ENCODE measurements at regions not wholly inside any gene's neighbourhood (a gene's known extent, or its start where the extent isn't known, plus 50 kb on each side); places are given as distances from the start of the nearest gene placed in this dataset.
"Not testable (repeated sequence)": the region's sequence is repeated elsewhere in the genome, so short reads cannot be mapped to it uniquely, and the experiment has no call there.

DNA sequence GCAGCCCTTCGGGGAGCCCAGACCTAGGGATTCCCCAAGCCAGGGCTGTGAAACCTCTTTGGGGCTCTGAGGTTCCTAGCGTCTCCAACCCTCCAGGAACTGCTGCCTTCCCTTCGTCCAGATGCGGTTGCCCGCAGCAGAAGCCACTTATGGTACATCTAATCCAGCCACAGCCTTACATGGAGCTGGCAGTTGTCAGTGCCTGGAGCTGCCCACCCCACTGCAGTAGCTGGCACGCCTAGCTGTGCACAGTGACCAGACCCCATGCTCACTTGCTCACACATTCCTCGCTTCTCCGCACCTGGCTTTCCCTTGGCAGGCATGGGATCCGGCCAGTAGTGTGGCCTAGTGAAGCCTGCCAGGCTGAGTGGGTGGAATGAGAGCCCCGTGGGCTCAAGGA, 547.6 kb downstream of the TBC1D32 start:
- DNase-seq, result no peak

DNA sequence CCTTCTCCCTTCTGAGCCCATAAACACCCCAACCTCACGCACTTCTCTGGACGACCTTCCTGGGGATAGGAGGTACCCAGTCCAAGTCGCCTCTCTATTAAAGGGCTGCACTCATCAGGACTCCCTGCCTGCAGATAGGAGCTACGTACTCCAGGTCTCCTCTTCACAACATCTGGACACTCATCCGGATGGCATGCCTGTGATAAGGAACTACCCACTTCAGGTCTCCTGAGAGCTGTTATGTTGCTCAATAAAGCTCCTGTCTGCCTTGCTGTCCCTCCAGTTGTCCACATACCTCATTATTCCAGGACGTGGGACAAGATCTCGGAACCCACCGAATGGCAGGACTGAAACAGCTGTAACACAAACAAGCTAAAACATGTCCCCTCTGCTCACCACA, 548.0 kb downstream of the TBC1D32 start:
- no peak for DNase-seq

DNA sequence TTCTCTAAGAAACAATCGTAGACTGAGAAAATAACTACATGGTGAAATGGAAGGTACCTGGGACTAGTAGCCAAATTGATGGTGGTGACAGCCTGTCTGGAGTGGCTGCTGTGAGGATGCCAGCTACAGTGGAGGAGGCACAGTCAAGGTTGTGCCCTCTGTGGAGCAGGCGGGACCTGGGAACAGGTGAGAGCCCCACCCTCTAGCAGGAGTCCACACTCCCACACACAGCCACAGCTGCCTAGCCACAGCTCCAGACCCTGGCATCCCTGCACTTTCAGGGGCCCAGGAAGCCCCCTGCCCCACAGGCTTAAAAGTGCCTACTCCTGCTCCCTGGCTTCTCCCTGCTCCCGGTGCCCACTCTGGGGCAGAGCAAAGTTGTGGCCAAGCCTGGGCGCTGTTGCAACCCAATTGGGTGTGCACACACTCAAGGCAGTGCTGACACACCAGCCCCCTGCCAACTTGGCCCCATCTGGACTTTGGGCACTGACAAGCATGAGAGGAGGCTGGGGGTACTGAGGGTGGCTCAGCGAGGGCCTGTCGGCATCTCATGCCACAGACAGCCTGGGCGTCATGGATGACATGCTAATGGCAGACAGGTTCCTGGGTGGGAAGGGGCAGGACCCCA, 548.7 kb downstream of the TBC1D32 start:
- no peak for DNase-seq

DNA sequence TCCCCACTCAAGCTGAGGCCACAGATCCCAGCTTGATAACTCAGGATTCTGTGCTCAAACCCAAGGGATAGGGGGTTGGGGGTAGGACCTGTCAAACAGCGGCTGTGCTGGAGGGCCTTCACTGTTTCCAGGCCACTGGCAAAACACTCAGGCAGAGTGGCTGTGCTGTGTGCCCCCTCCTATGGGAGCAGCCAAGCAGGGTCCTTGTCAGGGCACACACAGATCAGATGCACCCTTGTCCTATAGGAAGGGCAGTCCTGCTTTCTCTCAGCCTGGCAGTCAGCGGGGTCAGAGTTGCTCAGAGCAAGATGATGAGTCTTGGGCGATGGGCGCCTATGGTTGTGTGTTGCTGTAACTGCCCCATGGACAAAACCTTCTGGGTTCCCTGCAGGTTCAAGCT, 554.8 kb downstream of the TBC1D32 start:
- no peak for DNase-seq

DNA sequence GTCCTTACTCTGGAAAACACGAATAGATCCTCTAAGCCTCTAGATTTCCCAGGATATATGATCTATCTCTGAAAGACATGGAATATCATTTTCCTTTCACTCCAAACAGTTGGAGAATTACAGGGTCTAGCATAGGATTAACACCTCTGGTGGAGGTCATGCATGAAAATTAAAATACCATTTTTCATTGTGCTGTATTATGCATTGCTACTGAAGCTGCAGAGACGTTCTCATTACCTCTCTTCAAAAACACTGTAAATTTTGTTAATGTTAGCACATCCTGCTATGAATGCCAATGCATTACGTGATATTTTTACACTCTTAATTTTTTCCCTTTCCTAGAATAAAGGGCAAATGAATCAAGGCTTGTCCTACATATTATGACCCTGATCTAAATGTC, 558.6 kb downstream of the TBC1D32 start:
- DNase-seq, result no peak

DNA sequence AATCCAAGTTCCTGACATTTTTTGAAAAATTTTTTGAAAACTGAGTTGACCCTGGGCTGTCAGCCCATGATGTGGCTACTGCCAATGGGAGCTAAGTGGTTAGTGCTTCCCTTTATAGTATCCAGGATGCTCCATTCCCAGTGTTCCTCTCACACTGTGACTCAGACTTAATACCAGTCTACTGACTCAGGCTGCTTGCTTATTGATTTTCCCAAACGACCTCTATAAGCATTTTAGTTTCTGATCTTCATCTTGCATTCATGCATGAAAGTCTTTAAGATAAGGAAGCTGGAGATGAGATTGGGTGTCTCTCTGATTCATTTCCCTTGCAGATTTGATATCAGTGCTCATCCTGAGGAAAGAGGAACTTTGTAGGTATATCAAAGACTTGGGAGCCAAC, 560.0 kb downstream of the TBC1D32 start:
- DNase-seq, result no peak

DNA sequence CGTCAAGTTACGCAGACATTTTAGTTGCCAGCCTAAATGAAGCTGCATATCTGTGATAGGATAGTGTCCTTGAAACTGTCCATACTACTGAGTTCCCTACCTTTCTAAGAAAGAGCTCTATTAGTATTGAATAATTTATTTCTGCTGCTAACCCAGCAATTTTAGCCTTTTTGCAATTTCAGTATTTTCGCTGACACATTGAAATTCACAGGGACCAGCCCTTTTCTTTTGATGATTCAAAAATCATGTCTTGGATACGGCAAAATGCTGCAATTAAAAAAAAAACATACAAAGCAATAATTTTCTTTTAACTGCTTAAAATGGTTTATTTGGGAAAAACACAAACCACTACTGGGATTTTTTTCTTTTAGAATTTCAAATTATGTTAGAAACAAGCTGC, 563.3 kb downstream of the TBC1D32 start:
- no peak for DNase-seq

DNA sequence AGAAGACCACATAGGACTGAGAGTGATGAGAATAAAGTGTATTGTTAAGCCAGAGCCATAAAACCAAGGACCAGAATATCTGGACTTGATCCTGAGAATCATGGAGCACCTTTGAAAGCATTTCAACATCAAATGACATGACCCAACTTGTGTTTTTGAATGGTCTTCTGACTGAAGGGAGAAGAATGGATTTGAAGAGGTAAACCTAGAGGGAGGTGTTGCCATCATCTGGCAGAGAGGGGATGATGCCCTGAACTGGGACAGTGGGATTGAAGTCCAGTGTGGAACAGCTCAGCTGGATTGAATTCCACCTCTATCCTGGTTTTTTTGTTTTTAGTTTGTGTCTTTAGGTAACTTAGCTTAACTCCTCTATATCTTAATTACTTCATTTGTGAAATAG, 570.0 kb downstream of the TBC1D32 start:
- no peak for DNase-seq

DNA sequence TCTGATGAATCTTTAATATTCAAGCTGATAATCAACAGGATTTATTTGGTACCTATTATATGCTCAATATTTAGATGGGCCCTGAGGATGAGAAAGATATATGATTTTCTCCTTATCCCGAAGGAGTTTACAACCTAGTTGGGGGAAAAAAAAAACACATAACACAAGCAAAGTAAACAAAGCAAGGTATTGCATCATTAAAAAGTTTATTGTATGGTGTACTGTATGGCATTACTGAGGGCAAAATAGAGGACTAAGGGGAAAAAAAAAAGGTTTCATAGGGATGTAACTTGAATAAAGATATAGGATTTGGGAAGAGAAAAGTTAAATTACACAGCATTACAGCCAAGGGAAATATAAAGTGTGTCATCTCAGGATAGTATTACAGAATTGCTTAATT, 574.7 kb downstream of the TBC1D32 start:
- no peak for DNase-seq

DNA sequence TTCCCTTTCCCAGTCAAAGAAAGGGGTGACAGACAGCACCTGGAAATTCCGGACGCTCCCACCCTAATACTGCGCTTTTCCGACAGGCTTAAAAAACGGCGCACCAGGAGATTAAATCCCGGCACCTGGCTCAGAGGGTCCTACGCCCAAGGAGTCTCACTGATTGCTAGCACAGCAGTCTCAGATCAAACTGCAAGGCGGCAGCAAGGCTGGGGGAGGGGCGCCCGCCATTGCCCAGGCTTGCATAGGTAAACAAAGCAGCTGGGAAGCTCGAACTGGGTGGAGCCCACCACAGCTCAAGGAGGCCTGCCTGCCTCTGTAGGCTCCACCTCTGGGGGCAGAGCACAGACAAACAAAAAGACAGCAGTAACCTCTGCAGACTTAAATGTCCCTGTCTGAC, 585.7 kb downstream of the TBC1D32 start:
- not testable (repeated sequence) for DNase-seq

DNA sequence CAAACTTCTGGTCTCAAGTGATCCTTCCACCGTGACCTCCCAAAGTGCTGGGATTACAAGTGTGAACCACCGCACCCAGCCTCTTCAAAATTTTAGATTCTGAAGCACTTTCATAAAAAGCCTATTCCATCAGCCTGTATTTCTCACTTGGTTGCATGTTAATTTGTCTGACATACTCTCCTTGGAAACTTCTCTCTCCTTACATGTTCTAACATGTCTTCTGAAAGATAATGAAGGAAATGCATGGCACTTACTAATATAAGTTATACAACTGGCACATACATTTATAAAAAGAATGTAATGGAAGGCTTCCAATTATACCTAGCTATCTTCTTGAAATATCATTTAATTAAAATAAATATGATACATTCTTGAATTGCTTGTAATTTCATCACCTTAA, 597.5 kb downstream of the TBC1D32 start:
- no peak for DNase-seq

DNA sequence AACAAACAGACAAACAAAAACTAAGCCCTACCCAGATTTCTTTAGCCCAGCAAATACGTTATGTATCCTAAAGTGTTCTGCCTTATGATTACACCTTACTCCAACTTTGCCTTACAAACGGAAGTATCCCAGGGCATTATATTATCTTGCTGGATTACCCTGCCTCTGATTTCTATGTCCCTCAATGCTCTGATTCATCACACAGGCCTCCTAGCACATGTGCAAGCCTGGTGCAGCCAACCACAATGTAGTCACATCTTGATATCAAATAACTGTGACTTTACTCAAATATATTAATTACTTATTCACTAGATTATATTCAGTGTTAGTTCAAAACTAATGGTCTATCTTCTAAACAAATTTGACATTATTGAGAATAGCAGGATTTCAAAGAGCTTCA, 598.6 kb downstream of the TBC1D32 start:
- no peak for DNase-seq

DNA sequence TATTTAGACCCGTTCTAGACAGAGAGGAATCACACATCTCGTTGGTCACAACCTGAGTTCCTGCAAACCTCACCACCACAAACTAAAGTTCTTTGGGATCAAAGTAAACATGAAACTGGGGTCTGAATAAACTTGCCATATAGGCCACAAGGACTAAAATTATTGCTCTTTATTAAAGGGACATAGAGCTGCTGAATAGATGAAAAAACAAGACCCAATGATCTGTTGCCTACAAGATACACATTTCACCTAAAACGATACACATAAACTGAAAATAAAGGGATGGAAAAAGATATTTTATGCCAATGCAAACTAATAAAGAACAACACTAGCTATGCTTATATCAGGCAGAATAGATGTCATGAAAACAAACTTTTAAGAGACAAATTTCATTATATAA, 623.0 kb downstream of the TBC1D32 start:
- DNase-seq, result no peak

DNA sequence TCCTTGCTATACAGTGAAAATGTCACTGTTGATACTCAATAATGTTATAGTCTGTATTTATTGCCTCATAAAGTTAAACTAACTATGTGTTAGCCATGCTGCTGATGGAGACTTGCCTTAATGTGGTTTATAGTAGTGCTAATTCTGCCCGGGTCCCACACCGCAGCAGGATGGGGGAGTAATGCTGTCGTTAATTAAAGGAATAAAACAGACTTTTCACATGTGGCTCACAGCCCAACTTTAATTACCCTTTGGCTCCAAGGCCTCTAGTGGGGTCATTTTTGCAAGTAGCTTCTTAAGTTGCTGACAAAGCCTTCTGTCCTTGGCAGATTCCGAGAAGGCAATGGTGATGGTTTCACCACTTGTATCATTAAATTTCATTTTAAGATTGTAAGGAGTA, 634.3 kb downstream of the TBC1D32 start:
- DNase-seq, result no peak

DNA sequence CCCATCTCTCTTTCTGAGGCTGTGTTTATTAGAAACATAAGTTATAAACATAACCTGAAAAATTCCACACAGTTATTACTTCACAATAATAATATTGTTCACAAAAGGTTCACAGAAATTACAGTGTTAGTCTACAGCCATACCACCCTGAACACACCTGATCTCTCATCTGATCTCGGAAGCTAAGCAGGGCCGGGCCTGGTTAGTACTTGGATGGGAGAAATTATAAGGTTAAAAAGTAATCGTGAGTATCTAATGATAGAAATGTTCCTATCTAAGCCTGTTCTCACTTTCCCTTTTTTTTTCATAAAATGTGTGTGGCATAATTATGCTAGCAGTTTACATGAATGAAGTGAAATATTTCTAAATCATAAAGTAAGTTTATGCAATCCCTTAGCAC, 647.8 kb downstream of the TBC1D32 start:
- no peak for DNase-seq

DNA sequence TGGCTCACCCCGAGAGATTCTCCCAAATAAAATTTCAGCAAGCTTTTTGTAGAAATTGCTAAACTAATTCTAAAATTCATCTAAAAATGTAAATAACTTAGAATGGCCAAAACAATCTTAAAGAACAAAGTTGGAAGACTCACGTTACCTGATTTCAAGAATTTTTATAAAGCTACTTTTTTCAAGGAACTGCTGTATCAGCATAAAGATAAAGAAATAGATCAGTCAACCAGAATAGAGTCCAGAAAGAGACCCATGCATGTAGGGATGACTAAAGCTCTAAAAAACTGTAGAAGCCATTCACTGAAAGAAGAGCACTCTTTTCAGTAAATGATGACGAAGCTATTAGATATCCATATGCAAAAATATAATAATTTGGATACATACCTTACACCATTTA, 652.1 kb downstream of the TBC1D32 start:
- DNase-seq, result no peak

DNA sequence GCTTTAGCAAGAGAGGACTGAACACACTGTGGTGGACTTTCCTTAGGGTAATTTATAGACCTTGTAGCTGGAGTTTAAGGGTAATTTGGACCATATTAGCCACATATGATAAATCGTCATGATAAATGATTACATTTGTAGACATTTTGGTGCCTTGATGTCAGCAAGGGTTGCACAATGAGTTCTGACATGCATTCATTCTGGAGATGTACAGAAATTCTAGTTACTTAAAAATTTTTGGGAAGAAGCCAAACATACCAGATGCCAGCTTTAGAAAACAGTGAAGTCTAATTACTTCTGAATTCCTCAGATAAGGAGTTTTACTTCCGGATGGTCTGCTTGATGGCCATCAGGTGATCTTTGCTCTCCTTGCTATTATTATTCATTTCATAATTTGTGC, 653.1 kb downstream of the TBC1D32 start:
- DNase-seq, result no peak

DNA sequence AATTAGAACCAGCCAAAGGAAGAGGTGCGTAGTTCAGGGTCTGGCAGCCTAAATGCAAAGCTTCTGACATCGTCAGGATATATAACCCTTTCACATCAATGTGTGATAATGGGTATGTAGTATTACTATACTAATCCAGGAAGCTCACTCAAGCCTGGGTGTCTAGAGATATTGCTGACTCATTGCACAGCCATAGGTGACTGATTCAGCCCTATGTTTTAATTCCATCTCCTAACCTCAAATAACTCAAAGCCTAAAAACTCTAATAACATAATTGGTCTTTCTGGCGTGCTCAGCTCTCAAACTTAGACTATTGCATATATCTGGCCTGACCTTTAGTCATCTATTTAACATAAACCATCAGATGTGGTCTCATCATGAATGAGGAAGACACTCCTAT, 658.4 kb downstream of the TBC1D32 start:
- no peak for DNase-seq

DNA sequence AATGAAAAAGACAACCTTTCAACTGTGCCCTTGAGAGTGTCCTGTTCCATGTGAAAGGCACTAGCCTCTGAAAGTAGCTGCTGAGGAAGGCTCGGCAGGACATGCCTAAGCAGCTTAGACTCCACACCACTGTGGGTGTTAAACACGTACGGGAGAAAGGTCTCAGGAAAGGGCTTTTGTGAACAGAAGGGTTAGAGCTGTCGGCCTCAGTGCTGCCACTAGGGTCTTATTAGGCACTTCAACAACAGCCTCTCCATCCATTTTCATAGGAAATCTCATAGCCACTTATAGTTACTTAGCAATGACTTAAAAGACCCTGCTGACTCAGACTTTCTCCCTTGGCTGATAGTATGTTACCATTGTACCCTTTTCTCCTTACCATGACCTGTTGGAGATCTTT, 662.8 kb downstream of the TBC1D32 start:
- DNase-seq, result no peak

DNA sequence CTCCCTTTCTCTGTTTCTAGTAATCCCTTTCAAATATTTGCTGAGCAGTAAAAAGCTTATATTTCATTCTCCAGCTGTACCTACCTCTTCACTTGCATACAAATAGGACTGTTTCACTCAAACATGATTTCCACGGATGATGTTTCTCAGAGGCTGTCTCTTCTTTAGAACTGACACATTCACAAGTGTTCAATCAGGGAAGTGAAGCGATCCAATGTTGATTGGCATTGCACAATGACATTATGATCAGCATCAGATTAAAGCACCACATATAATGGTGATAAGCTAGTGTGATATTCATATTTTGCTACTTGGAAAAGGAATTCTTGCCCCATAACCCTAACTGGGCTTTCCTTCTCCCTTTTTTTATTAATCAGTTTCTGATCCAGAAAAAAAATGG, 681.8 kb downstream of the TBC1D32 start:
- DNase-seq, result no peak

DNA sequence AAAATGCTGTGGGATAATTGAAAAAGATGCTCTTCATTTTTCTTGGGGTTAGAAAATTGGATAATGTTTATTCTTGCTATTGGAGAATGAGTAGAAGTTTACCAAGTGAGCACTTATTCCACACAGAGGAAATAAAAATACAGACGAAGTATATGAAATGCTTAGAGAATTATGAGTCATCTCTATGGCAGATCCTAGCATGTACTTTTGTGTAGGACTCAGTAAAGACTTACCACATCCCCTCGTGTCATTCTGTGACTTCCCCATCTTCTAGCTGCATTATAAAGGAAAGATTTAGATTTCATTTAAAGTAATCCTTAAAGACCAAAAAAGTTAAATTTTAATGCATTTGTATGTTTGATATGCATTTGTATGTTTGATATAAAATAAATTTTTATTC, 685.6 kb downstream of the TBC1D32 start:
- no peak for DNase-seq

DNA sequence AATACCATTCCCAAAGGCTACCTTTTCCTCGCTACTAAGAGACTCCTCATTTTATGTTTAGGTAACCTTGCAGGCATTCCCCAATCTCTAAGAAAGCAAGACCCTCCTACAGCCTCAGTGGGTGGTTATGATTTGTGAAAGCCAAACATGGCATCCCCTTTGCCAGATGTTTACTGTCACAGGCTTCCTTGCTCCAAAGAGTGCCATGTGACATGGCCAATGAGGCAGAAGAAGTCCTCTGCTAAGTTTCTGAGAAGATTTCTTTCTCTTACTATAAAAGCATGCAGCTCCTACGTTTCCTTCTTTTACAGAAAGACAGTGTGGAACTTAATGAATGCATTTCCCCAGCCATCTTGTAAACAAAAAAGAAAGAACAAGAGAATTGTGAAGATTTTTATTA, 688.2 kb downstream of the TBC1D32 start:
- no peak for DNase-seq

DNA sequence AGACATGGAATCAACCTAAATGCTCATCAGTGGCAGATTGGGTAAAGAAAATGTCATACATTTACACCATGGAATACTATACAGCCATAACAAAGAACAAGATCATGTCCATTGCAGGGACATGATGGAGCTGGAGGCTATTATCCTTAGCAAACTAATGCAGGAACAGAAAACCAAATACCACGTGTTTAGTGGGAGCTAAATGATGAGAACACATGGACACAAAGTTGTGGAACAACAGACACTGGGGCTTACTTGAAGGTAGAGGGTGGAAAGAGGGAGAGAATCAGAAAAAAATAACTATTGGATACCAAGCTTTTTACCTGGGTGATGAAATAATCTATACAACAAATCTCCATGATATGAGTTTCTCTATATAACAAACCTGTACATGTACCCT, 701.3 kb downstream of the TBC1D32 start:
- no peak for DNase-seq

DNA sequence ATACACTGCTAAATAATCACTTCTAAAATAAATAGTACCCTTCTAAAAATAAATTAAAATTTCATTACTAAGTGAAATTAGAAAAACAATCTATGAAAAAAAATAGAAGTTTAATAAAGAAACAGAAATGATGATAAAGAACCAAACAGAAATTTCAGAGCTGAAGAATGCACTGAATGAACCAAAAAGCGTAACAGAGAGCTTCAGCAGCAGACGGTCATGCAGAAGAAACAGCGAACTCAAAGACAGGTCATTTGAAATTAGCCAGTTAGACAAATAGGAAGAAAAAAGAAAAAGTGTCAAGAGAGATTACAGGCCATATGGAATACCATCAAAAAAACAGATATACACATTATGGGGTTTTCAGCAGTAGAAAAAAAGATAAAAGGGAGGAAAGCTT, 706.7 kb downstream of the TBC1D32 start:
- DNase-seq, result no peak

DNA sequence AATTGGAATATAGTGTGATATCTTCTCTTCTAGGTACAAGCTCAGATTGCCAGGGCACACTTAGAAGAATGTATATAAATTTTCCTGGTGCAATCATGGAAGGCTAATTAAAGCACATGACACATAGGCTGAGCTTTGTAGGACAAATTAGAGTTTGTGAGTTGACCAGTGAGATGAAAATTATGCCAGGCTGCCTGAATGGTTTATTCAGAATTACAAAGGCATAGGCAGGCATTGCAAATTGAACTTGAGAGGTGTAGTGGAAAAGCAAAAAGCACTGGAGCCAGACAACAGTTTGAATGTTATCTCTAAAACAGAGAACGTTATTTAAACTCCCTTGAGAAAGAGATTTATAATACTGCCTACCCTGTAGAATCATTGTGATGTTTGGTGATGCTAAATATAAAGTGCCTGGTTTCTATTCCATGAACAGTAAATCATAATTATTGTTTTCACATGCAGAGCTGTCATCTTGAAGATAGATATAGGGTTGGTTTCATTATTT, 712.1 kb downstream of the TBC1D32 start:
- no peak for DNase-seq

DNA sequence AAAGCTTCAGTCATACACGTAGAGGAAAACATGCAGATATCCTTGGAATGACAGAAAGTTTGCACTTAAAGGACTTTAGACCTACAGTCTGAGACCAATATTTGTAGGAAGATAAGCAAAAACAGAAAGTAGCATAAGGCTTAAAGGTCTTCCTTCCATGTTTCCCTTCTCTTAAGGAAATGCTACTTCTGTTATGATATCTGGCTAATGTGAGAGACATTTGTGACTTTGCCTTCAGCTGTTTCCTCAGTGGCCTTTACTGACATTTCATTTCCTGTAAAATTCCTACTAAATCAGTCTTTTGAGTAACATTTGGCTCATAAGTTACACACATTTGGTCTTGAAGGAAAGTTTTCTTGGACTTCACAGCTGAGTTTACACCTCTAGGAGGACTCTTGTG, 713.4 kb downstream of the TBC1D32 start:
- no peak for DNase-seq

All from CD4-positive, alpha-beta T cell treated with Interleukin-6 for 4 hours (primary cell).